HG02588 (cell line): ENCODE measurements at regions not wholly inside any gene's neighbourhood (a gene's known extent, or its start where the extent isn't known, plus 50 kb on each side); places are given as distances from the start of the nearest gene placed in this dataset.
"Not testable (repeated sequence)": the region's sequence is repeated elsewhere in the genome, so short reads cannot be mapped to it uniquely, and the experiment has no call there.

Experiments used
- ATAC-seq: cut with Tn5 transposase; IDR thresholded peaks from one replicate; pipeline ENCODE4 v1.9.1; 2021; ENCODE audit warnings: mild to moderate bottlenecking, moderate library complexity; ENCODE audit not compliant: unreplicated experiment

GRCh38 chr4:148893095-148893494 lies 450.9 kb upstream of the NR3C2 start:
- ATAC-seq = no peak

GRCh38 chr4:148883891-148884290 lies 441.7 kb upstream of the NR3C2 start:
- ATAC-seq = no peak

- ATAC-seq = no peak
Measured at GRCh38 chr4:148883435-148883834, 441.2 kb upstream of the NR3C2 start.

GRCh38 chr4:148881860-148882643 lies 439.8 kb upstream of the NR3C2 start:
- no peak for ATAC-seq

GRCh38 chr4:148874331-148874730 lies 432.1 kb upstream of the NR3C2 start:
- no peak for ATAC-seq

- no peak for ATAC-seq
Measured at GRCh38 chr4:148868191-148868590, 426.0 kb upstream of the NR3C2 start.

- ATAC-seq = no peak
Measured at GRCh38 chr4:148866666-148867065, 424.5 kb upstream of the NR3C2 start.

GRCh38 chr4:148857973-148858534 lies 415.8 kb upstream of the NR3C2 start:
- ATAC-seq = no peak

GRCh38 chr4:148857239-148857972 lies 415.2 kb upstream of the NR3C2 start:
- no peak for ATAC-seq

- no peak for ATAC-seq
Measured at GRCh38 chr4:148854203-148854602, 412.0 kb upstream of the NR3C2 start.

- no peak for ATAC-seq
Measured at GRCh38 chr4:148852092-148852699, 410.0 kb upstream of the NR3C2 start.

GRCh38 chr4:148850257-148850995 lies 408.2 kb upstream of the NR3C2 start:
- no peak for ATAC-seq

- no peak for ATAC-seq
Measured at GRCh38 chr4:148849581-148849980, 407.4 kb upstream of the NR3C2 start.

GRCh38 chr4:148847544-148848255 lies 405.5 kb upstream of the NR3C2 start:
- ATAC-seq = no peak

GRCh38 chr4:148845609-148846008 lies 403.4 kb upstream of the NR3C2 start:
- no peak for ATAC-seq

- no peak for ATAC-seq
Measured at GRCh38 chr4:148843625-148844024, 401.4 kb upstream of the NR3C2 start.

GRCh38 chr4:148842843-148843242 lies 400.6 kb upstream of the NR3C2 start:
- ATAC-seq = no peak

- not testable (repeated sequence) for ATAC-seq
Measured at GRCh38 chr4:148837571-148837970, 395.4 kb upstream of the NR3C2 start.

GRCh38 chr4:148834804-148835631 lies 392.8 kb upstream of the NR3C2 start:
- peak; percentile 54 for ATAC-seq
